Retinal pigment epithelial cell (primary cell): ENCODE measurements at regions not wholly inside any gene's neighbourhood (a gene's known extent, or its start where the extent isn't known, plus 50 kb on each side); places are given as distances from the start of the nearest gene placed in this dataset.

Experiments used
- DNase-seq: peaks from one replicate; pipeline ENCODE4 v3.0.0-alpha.2; 2010; ENCODE audit warnings: low read depth
- H3K4me3 ChIP-seq: 2 replicates; pipeline ENCODE4 v1.5.1; 2011; ENCODE audit warnings: mild to moderate bottlenecking, low read length, control low read depth, moderate library complexity
- TF ChIP-seq, protein P1 (sequence below): conservative IDR thresholded peaks from 2 replicates; pipeline ENCODE4 v1.5.1; 2011; ENCODE audit warnings: low read depth, low read length, control low read depth, inconsistent platforms

DNA sequence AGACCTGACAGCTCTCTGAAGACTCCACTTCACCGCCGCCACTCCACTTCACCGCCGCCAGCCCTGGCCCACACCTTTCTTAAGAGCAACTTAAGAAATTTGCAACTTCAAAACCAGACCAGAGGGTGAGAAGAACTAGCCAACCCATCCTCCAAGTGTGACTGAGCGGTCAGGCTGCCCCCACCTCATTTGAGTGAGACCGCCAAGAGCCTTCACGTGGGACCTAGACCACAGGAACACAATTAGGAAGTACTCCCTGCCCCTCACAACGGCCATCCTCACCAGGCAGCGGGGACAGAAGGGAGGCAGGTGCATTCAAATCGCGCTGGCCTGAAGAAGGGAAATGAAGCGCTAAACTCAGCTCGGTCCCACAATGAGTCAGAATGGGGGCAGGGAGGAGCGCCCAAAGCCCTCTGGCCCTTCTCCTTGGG is 156.8 kb upstream of the BCL6 start:
- no peak overlapping the region for H3K4me3 ChIP-seq
- TF ChIP-seq, protein P1, sequence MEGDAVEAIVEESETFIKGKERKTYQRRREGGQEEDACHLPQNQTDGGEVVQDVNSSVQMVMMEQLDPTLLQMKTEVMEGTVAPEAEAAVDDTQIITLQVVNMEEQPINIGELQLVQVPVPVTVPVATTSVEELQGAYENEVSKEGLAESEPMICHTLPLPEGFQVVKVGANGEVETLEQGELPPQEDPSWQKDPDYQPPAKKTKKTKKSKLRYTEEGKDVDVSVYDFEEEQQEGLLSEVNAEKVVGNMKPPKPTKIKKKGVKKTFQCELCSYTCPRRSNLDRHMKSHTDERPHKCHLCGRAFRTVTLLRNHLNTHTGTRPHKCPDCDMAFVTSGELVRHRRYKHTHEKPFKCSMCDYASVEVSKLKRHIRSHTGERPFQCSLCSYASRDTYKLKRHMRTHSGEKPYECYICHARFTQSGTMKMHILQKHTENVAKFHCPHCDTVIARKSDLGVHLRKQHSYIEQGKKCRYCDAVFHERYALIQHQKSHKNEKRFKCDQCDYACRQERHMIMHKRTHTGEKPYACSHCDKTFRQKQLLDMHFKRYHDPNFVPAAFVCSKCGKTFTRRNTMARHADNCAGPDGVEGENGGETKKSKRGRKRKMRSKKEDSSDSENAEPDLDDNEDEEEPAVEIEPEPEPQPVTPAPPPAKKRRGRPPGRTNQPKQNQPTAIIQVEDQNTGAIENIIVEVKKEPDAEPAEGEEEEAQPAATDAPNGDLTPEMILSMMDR: no peak
- DNase-seq: no peak

DNA sequence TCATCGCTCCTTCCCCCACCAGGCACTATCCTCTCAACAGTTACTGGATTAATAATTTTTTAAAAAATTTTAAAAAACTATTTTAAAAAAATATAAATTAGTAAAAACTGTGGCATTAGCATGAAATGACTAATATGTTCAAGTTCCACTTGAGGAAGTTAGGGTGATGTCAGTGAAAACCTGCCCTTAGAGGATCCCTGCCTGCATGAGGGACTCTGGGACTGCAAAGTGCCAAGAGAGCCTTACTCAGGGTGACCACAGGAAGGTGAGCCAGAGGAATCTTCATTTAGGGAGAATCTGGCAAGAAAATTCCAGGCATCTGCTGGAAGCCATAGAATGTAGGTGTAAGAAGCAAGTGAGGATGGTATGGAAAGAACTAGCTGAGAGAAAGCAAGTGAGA is 157.7 kb upstream of the BCL6 start:
- no peak overlapping the region for H3K4me3 ChIP-seq
- no peak for DNase-seq
- TF ChIP-seq, protein P1: no peak

DNA sequence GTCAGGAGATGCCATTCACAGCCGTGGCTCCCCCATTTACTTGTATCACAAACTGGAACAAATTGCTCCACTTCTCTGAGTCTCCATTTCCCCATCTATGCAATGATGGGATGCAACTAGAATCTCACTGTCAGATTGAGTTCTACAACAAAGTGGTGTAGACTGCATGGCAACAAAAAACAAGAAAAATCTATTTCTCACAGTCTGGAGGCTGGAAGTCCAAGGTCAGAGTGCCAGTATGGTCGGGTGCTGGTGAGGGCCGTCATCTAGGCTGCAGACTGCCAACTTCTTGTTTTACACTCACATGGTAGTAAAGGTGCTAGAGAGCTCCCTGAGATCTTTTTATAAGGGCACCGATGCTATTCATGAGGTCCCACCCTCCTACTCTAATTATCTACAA is 158.4 kb upstream of the BCL6 start:
- TF ChIP-seq, protein P1: no peak

DNA sequence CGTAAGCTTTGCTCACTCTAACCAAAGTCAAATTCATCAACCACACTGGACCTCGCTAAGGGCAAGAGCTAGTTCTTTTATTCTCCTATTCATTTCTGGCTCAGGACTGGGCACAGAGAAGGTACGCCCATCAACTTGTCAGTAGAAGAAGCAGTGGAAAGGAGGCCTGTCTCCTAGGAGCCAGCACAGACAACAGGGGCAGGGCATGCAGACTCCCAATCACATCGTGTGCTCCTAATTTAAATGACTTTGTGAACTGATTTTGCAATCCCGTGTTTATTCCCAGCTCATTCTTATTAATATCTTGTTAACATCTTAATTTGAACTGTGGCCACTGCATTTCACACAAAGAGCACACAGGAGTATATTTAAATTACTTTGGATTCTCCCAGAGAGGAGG is 161.1 kb upstream of the BCL6 start:
- no peak overlapping the region for H3K4me3 ChIP-seq
- TF ChIP-seq, protein P1: no peak
- no peak for DNase-seq

More for the DNA sequence above, 158.4 kb upstream of the BCL6 start:
- no peak overlapping the region for H3K4me3 ChIP-seq
- no peak for DNase-seq

DNA sequence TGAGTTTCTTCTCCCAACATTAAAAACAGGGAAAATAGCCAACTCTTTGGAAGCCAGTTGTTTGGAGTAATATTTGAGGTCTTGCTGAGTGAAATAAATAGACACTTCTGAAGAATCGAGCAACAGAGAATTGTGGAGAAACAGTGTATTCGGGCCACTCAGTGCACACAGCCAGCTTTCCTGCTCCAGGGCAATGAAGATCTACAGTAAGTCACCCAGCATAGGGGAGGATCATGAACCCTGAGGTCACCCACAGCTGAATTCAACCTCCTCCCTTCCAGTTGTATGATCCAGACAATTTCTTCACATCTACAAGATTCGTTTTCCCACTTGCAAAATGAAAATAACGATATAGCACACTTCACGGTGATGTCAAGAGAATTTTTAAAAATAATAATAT is 161.7 kb upstream of the BCL6 start:
- TF ChIP-seq, protein P1: no peak
- no peak overlapping the region for H3K4me3 ChIP-seq
- DNase-seq: no peak

DNA sequence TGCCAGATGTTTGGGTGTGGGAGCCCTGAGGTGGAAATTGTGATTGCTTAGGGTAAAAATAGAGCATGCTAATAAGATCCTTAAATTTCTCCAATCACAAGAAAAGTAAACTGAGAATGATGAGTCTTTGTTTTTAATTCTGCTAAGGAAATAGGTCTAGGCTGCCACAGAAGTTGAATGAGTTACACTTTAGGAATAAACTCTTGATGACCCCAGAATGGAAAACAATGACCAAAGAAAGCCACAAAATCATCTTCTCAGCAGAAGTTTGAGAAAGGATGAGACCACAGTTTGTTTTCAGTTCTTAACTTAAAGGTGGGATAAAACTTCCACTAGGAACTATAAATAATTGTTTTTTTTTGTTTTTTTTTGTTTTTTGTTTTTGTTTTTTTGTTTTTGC is 164.6 kb upstream of the BCL6 start:
- H3K4me3 ChIP-seq: no peak overlapping the region
- no peak for DNase-seq
- TF ChIP-seq, protein P1: no peak

DNA sequence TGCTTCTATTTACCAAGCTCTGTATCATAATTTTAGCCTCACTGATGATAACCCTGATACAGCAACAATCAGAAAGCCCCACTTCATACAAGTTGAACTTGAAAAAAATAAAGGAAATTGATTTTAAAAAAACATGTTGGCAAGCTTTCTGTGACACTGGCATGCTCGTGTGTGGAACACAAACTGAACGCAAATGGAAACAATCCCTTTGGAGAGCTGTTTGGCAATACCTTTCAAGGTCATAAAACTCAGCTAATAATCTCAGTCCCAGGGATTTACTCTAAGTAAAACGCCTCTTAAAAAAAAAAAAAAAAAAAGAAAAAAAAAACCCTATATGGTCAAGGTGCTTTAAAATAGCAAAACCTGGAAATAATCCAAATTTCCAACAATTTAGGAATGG is 166.7 kb upstream of the BCL6 start:
- TF ChIP-seq, protein P1: no peak
- H3K4me3 ChIP-seq: no peak overlapping the region
- no peak for DNase-seq
